ENCODE measurements at regions not wholly inside any gene's neighbourhood (a gene's known extent, or its start where the extent isn't known, plus 50 kb on each side); places are given as distances from the start of the nearest gene placed in this dataset.

GRCh38 chr20:7232796-7233195 is 465.3 kb downstream of the BMP2 start:
- TF ChIP-seq CTCF (IDR thresholded peaks at IDR 0.05; ENCODE audit: insufficient read depth, low read length, poor library complexity, severe bottlenecking) (no peak), EZH2phosphoT487 (conservative IDR thresholded peaks at IDR 0.05; ENCODE audit: low read length) (no peak)
